ENCODE measurements at regions not wholly inside any gene's neighbourhood (a gene's known extent, or its start where the extent isn't known, plus 50 kb on each side); places are given as distances from the start of the nearest gene placed in this dataset.

DNA sequence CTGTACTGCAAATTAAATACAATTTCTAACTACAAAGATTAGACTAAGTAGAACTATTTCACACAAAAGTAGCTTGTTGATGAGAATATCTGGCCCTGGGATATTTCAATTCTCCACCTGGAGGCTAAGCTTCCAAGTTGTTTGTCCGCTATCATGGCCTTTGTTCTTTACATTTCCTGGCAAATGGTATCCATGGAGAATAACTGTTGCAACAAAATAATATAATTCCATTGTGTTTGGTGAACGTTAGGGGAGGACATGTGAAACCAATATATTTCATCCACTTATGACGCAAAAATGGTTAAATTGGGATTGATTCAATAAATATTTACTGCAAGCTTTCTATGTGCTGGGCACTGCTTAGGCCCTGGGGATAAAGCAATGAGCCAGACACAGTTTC, 565.4 kb downstream of the PTPRC start:
- no peak overlapping the region for H3K27ac Mint-ChIP-seq
- no peaks in the 10 kb centered on the region for H3K36me3 Mint-ChIP-seq (ENCODE audit: low read depth)
- H3K9me3 Mint-ChIP-seq: peaks cover 5% of the 10 kb centered on the region
- no peaks in the 10 kb centered on the region for H3K4me1 Mint-ChIP-seq
- no peak overlapping the region for H3K4me3 Mint-ChIP-seq
- H3K27me3 Mint-ChIP-seq (ENCODE audit: low read depth): no peaks in the 10 kb centered on the region
- TF ChIP-seq, protein P1, sequence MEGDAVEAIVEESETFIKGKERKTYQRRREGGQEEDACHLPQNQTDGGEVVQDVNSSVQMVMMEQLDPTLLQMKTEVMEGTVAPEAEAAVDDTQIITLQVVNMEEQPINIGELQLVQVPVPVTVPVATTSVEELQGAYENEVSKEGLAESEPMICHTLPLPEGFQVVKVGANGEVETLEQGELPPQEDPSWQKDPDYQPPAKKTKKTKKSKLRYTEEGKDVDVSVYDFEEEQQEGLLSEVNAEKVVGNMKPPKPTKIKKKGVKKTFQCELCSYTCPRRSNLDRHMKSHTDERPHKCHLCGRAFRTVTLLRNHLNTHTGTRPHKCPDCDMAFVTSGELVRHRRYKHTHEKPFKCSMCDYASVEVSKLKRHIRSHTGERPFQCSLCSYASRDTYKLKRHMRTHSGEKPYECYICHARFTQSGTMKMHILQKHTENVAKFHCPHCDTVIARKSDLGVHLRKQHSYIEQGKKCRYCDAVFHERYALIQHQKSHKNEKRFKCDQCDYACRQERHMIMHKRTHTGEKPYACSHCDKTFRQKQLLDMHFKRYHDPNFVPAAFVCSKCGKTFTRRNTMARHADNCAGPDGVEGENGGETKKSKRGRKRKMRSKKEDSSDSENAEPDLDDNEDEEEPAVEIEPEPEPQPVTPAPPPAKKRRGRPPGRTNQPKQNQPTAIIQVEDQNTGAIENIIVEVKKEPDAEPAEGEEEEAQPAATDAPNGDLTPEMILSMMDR (IDR thresholded peaks at IDR 0.05; ENCODE audit: unreplicated experiment in 3 of 3): no peak

DNA sequence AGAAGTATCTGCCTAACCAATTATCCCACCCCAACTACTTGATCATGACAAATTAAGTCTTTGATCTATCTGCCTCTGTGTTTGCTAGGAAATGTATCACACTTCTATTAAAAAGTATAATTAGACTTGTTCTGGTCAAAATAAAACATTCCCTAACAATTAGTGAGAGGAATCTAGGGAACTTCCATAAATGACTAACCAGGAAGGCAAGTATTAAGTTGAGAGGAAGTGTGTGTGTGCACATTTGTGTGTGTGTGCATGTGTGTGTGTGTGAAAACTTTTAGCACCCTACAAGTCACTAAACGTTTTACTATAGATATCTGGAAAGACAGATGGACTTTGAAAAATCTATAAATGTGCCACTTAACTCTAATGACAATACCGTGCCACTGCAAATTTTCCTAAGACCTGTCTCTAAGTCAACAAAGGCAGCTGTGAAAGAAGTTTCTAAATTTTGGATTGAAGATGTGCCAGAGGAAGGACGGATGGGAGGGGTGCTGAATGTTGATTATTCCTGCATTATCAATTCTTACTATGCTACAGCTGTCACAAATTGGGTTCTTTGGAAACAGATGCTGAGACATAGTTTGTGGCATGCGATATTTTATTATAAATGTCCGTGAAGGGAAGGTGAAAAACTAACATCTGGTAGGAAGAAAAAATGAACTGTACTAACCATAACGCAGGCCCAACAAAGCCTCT, 567.1 kb downstream of the PTPRC start:
- H3K27me3 Mint-ChIP-seq (ENCODE audit: low read depth): no peaks in the 10 kb centered on the region
- no peak overlapping the region for H3K4me3 Mint-ChIP-seq
- no peaks in the 10 kb centered on the region for H3K4me1 Mint-ChIP-seq
- H3K9me3 Mint-ChIP-seq: peaks cover 5% of the 10 kb centered on the region
- no peaks in the 10 kb centered on the region for H3K36me3 Mint-ChIP-seq (ENCODE audit: low read depth)
- H3K27ac Mint-ChIP-seq: no peak overlapping the region
- TF ChIP-seq, protein P1 (IDR thresholded peaks at IDR 0.05; ENCODE audit: unreplicated experiment in 3 of 3): no peak

GRCh38 chr1:199208847-199209246, 570.0 kb downstream of the PTPRC start:
- Mint-ChIP-seq H3K36me3 (ENCODE audit: low read depth) (no peaks in the 10 kb centered on the region), H3K27ac (no peak overlapping the region), H3K9me3 (peaks cover 9% of the 10 kb centered on the region), H3K4me3 (no peak overlapping the region), H3K27me3 (ENCODE audit: low read depth) (no peaks in the 10 kb centered on the region), H3K4me1 (no peaks in the 10 kb centered on the region)
- TF ChIP-seq, protein P1 (IDR thresholded peaks at IDR 0.05; ENCODE audit: unreplicated experiment in 3 of 3): no peak

DNA sequence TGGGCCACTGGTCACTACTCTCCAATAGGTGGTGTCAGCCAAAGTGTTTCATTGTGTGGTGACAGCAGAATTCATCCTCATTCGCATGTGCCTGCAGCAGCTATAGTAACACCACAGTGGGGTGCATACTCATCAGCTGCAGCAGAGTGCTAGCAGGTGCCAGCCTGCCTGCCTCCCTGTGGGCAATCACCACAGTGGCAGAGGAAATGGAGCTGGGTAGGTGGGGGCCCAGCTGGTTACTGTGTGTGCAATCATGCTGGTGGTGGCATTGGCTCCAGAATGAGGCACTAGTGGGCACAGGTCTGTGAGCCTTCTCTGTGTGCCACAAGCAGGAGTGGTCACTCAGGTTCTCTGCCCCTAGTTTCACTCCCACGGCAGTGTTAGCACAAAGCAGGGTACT, 579.2 kb downstream of the PTPRC start:
- no peaks in the 10 kb centered on the region for H3K36me3 Mint-ChIP-seq (ENCODE audit: low read depth)

GRCh38 chr1:199218533-199218932, 579.7 kb downstream of the PTPRC start:
- TF ChIP-seq, protein P1 (IDR thresholded peaks at IDR 0.05; ENCODE audit: unreplicated experiment in 3 of 3): no peak
- peaks cover 19% of the 10 kb centered on the region for H3K9me3 Mint-ChIP-seq
- no peaks in the 10 kb centered on the region for H3K27me3 Mint-ChIP-seq (ENCODE audit: low read depth)
- no peak overlapping the region for H3K27ac Mint-ChIP-seq
- no peaks in the 10 kb centered on the region for H3K4me1 Mint-ChIP-seq
- no peak overlapping the region for H3K4me3 Mint-ChIP-seq
- no peaks in the 10 kb centered on the region for H3K36me3 Mint-ChIP-seq (ENCODE audit: low read depth)

More for the DNA sequence above, 579.2 kb downstream of the PTPRC start:
- TF ChIP-seq, protein P1 (IDR thresholded peaks at IDR 0.05; ENCODE audit: unreplicated experiment in 3 of 3): no peak
- H3K27me3 Mint-ChIP-seq (ENCODE audit: low read depth): no peaks in the 10 kb centered on the region
- H3K27ac Mint-ChIP-seq: no peak overlapping the region
- no peaks in the 10 kb centered on the region for H3K4me1 Mint-ChIP-seq
- H3K4me3 Mint-ChIP-seq: no peak overlapping the region
- H3K9me3 Mint-ChIP-seq: peaks cover 19% of the 10 kb centered on the region

GRCh38 chr1:199220031-199220430, 581.2 kb downstream of the PTPRC start:
- Mint-ChIP-seq H3K27ac (no peak overlapping the region), H3K9me3 (peaks cover 11% of the 10 kb centered on the region), H3K4me3 (no peak overlapping the region), H3K4me1 (peaks cover 5% of the 10 kb centered on the region), H3K36me3 (ENCODE audit: low read depth) (no peaks in the 10 kb centered on the region), H3K27me3 (ENCODE audit: low read depth) (no peaks in the 10 kb centered on the region)
- TF ChIP-seq, protein P1 (IDR thresholded peaks at IDR 0.05; ENCODE audit: unreplicated experiment in 3 of 3): no peak
